ENCODE measurements at regions not wholly inside any gene's neighbourhood (a gene's known extent, or its start where the extent isn't known, plus 50 kb on each side); places are given as distances from the start of the nearest gene placed in this dataset.
"Not testable (repeated sequence)": the region's sequence is repeated elsewhere in the genome, so short reads cannot be mapped to it uniquely, and the experiment has no call there.

GRCh38 chr2:18975506-18976167 is 382.8 kb downstream of the OSR1 start:
- Histone ChIP-seq H3K4me3 (no peak overlapping the region), H3K9me3 (no peaks in the 10 kb centered on the region), H3K27ac (peak overlapping the region; percentile 61 to 84 (median 72)), H3K36me3 (no peaks in the 10 kb centered on the region), H3K27me3 (no peaks in the 10 kb centered on the region), H3K4me1 (peaks cover 0 to 13% (median 0%) of the 10 kb centered on the region in 4 donors)
- in situ Hi-C loops (cut with MboI; ENCODE audit: low pct_ligation_motif_present in 1 of 4, low pct_unique_long_range_greater_than_20kb in 1 of 4, low sequenced_read_pairs in 3 of 4), result loop anchor here in 1 of 4 donors (25.0 kb wide), 1 partner anchor 887 kb away; no protein-coding TSS in a partner anchor
- WGBS, 2 donors (ENCODE audit: low coverage in 1 of 2), result 58 to 60% methylated on average over 8 to 9 of the region's 9 CpGs
- intact Hi-C loops (cut with DNase I; ENCODE audit: low total_unique reads), result no loop called here
- no peak for DNase-seq
- TF ChIP-seq CTCF (IDR thresholded peaks at IDR 0.05) (no peak), POLR2AphosphoS5 (IDR thresholded peaks at IDR 0.05) (no peak), POLR2A (IDR thresholded peaks at IDR 0.05) (no peak), EP300 (IDR thresholded peaks at IDR 0.05; ENCODE audit: low read depth) (no peak)

- Histone ChIP-seq H3K9me3 (no peaks in the 10 kb centered on the region), H3K4me1 (peaks cover 0 to 4% (median 0%) of the 10 kb centered on the region in 4 donors), H3K36me3 (no peaks in the 10 kb centered on the region), H3K27ac (no peak overlapping the region), H3K27me3 (no peaks in the 10 kb centered on the region), H3K4me3 (no peak overlapping the region)
- in situ Hi-C loops (cut with MboI; ENCODE audit: low pct_ligation_motif_present in 1 of 4, low pct_unique_long_range_greater_than_20kb in 1 of 4, low sequenced_read_pairs in 3 of 4), result no loop called here
- intact Hi-C loops (cut with DNase I; ENCODE audit: low total_unique reads), result no loop called here
- TF ChIP-seq CTCF (IDR thresholded peaks at IDR 0.05) (no peak), POLR2A (IDR thresholded peaks at IDR 0.05) (no peak), POLR2AphosphoS5 (IDR thresholded peaks at IDR 0.05) (no peak), EP300 (IDR thresholded peaks at IDR 0.05; ENCODE audit: low read depth) (no peak)
- DNase-seq, result no peak
These were observed 382.3 kb upstream of the NT5C1B start for GRCh38 chr2:18971628-18972027.

GRCh38 chr2:18971069-18971378 is 381.7 kb upstream of the NT5C1B start:
- in situ Hi-C loops (cut with MboI; ENCODE audit: low pct_ligation_motif_present in 1 of 4, low pct_unique_long_range_greater_than_20kb in 1 of 4, low sequenced_read_pairs in 3 of 4) (no loop called here), intact Hi-C loops (cut with DNase I; ENCODE audit: low total_unique reads) (no loop called here)
- no peaks in the 10 kb centered on the region for H3K27me3 ChIP-seq
- no peaks in the 10 kb centered on the region for H3K36me3 ChIP-seq
- TF ChIP-seq POLR2AphosphoS5 (IDR thresholded peaks at IDR 0.05) (no peak), CTCF (IDR thresholded peaks at IDR 0.05) (no peak), POLR2A (IDR thresholded peaks at IDR 0.05) (no peak)
- H3K4me1 ChIP-seq, result peaks cover 0 to 4% (median 0%) of the 10 kb centered on the region in 4 donors
- H3K4me3 ChIP-seq, result no peak overlapping the region
- no peak for DNase-seq
- WGBS, 2 donors (ENCODE audit: low coverage in 1 of 2), result 91% methylated on average over 3 of the region's 3 CpGs; no CpG with 5 or more reads in 1 of the 2 donors
- no peak overlapping the region for H3K27ac ChIP-seq
- H3K9me3 ChIP-seq, result no peaks in the 10 kb centered on the region

- no peaks in the 10 kb centered on the region for H3K27me3 ChIP-seq
- no peaks in the 10 kb centered on the region for H3K9me3 ChIP-seq
- no peaks in the 10 kb centered on the region for H3K4me1 ChIP-seq
- no peaks in the 10 kb centered on the region for H3K36me3 ChIP-seq
- H3K27ac ChIP-seq, result no peak overlapping the region
- DNase-seq, result no peak
- TF ChIP-seq POLR2A (IDR thresholded peaks at IDR 0.05) (no peak), POLR2AphosphoS5 (IDR thresholded peaks at IDR 0.05) (no peak), CTCF (IDR thresholded peaks at IDR 0.05) (no peak), EP300 (IDR thresholded peaks at IDR 0.05; ENCODE audit: low read depth) (no peak)
- WGBS, 2 donors (ENCODE audit: low coverage in 1 of 2), result 36 to 57% methylated on average over 1 of the region's 1 CpG
- H3K4me3 ChIP-seq, result no peak overlapping the region
- in situ Hi-C loops (cut with MboI; ENCODE audit: low pct_ligation_motif_present in 1 of 4, low pct_unique_long_range_greater_than_20kb in 1 of 4, low sequenced_read_pairs in 3 of 4), result no loop called here
- intact Hi-C loops (cut with DNase I; ENCODE audit: low total_unique reads), result no loop called here
These were observed 376.8 kb upstream of the NT5C1B start for GRCh38 chr2:18966131-18966530.

GRCh38 chr2:18963739-18964256 is 374.4 kb upstream of the NT5C1B start:
- intact Hi-C loops (cut with DNase I; ENCODE audit: low total_unique reads), result not testable (repeated sequence)
- WGBS, 2 donors (ENCODE audit: low coverage in 1 of 2), result 69 to 100% methylated on average over 3 of the region's 3 CpGs

More at GRCh38 chr2:18963739-18964256, 374.4 kb upstream of the NT5C1B start:
- H3K27ac ChIP-seq; H3K4me1 ChIP-seq; DNase-seq; H3K36me3 ChIP-seq; H3K27me3 ChIP-seq; in situ Hi-C loops (cut with MboI; ENCODE audit: low pct_ligation_motif_present in 1 of 4, low pct_unique_long_range_greater_than_20kb in 1 of 4, low sequenced_read_pairs in 3 of 4); H3K9me3 ChIP-seq; H3K4me3 ChIP-seq: not testable (repeated sequence)
